Erythroblast (primary cell): ENCODE measurements at regions not wholly inside any gene's neighbourhood (a gene's known extent, or its start where the extent isn't known, plus 50 kb on each side); places are given as distances from the start of the nearest gene placed in this dataset.
A peak's percentile ranks its signal among the peaks of the same experiment; 100 is the strongest.

Source experiments
- DNase-seq, 2 experiments: peaks; one replicate each; lab custom pipeline; 2025; lab: John Stamatoyannopoulos, UW
- GATA1 ChIP-seq: IDR thresholded peaks from 2 replicates; pipeline ENCODE4 v1.6.1; 2011; ENCODE audit warnings: low read depth, mild to moderate bottlenecking, control low read depth, low read length, moderate library complexity
- POLR2A ChIP-seq: IDR thresholded peaks from 2 replicates; pipeline ENCODE4 v1.6.1; 2011; ENCODE audit warnings: mild to moderate bottlenecking, low read length

DNA sequence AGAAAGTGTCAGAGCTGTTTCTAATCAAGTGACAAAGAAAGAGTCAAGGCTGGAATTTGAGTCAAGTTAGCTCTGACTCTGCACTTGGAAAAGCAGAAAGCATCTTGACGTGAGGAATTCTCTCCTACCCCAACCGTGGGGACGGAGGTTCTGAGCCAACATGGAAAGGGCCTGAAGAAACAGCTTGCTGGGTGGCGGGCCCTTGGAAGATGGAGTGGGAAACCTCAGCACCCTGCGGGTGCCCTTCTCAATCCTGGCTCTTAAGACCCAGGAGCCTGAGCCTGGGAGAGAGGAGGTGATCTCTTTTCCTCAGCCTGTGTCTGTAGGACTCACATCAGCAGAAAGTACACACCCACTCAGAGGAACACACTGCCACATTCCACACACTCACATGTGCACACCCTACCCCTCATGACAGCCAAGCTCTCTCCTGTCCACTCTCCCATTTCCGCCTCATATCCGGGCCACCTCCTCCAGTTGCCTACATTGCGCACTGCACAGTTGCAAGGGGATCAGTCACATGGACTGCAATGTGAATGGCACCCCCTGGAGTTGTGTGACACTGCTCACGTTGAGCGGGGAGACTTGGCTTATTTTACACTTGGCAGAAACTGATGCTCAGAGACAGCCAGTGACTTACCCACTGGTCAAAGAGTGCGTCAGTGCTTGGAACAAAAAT is 101.5 kb upstream of the SLC6A6 start:
- DNase-seq, result no peak
- TF ChIP-seq POLR2A (no peak), GATA1 (no peak)

DNA sequence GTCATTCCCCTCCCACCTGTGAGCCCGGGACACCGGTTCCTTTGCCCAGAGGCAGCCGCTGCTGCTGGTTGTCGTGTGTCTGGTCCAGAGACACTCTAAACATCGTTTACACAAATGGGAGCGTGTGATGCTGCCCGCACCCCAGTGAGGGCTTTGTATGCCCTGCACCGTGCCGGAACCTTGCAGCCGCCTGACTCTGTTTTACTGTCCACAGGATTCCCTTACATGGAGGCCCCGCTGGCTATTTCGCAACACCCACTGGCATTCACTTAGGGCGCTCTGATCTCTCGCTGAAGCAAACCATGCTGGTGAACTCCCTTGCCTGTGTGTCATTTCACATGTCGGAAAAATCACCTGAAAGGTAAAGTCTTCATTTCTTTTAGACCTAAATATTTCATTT is 100.8 kb upstream of the SLC6A6 start:
- TF ChIP-seq POLR2A, result no peak
- TF ChIP-seq GATA1, result no peak
- no peak for DNase-seq

DNA sequence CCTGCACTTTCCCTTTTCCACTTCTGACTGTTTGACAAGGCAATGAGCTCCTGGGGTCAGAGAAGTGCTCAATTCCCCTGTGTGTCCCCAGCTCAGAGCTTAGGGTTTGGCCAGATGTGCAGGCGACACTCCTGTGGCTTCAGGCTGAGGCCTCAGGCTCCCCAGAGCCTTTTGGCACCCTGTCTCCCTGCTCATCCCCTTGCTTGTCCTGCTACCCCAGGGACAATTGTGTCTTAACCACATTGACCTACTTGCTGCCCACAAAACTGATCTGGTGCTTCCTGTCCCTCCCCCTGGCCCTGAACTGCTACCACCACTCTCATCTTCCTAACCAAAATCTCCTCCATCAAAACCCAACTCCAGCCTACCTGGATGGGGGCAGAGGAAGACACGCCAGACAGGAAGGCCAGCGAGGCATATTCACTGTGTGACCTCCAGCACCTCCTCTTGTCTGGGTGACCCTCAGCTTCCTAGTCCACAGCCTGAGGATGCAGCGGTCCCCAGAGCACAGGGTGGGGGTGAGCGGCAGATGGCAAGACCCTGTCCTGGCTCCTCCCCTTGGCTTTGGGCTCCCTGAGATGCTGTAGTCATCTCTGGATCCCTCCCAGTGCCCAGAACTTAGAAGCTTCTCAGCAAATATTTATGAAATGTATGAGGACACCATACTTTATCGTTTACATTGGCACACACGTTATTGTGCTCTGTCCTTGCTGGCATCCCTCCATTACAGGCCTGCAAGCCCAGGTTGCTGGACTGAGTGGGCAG is 98.9 kb upstream of the SLC6A6 start:
- no peak for DNase-seq
- no peak for TF ChIP-seq POLR2A
- TF ChIP-seq GATA1, result no peak

DNA sequence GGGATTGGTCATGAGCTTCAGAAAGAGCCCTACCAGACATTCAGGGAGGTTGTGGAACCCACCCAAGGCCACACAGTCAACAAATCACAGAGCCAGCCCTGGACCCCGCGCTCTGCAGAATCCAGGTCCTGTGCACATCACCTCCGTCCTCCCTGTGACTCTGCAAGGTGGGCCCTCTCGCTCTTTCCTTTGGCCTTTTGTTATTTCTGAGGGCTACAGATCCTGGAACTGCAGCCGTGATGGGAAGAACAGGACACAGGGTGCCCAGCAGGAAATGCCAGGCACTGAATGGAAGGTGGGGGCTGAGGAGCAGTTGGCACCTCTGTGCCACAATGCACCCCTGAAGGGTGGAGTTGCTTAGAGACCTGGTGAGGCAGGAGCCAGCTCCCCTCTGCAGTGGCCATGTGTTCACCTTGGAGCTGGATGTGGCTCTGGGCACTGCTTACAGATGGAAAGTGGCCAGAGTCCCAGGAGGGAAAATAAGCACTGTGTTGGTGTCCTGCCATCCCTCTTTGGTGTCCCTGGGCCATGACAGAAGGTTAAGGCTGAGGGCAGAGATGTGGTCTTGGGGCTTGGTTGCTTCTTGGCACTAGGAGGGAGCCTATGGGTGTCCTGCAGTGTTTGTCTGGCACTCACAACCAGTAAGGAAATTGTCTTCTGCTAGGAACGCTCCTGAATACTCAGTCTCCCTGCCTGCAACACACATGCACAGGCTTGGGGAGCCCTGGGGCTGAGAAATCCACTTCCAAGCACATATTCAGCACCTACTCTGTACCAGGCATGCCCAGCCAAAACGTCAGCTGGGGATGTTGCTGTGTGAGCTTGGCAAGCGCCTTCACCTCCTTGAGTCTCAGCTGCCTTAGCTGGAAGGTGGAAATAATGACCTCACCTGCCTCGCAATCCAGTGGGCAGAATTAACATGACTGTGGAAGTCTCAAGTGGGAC is 98.0 kb upstream of the SLC6A6 start:
- TF ChIP-seq GATA1 (no peak), POLR2A (no peak)
- DNase-seq, result no peak

DNA sequence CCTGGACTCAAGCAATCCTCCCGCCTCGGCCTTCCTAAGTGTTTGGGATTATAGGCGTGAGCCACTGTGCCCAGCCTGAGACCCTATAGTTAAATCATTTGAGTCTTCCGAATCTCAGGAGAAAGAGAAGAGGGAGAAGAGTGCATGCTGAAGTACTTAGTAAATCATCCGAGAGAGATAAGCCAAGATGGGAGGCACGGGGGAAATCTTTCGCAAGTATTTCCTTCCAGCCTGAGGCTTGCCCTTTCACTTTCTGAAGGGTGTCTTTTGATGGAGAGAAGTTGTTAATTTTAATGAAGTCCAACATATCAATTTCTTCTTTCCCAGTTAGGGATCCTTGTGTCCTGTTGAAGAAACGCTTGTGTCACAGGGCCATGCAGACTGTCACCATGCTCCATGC is 97.1 kb upstream of the SLC6A6 start:
- TF ChIP-seq GATA1, result no peak
- no peak for TF ChIP-seq POLR2A
- no peak for DNase-seq

DNA sequence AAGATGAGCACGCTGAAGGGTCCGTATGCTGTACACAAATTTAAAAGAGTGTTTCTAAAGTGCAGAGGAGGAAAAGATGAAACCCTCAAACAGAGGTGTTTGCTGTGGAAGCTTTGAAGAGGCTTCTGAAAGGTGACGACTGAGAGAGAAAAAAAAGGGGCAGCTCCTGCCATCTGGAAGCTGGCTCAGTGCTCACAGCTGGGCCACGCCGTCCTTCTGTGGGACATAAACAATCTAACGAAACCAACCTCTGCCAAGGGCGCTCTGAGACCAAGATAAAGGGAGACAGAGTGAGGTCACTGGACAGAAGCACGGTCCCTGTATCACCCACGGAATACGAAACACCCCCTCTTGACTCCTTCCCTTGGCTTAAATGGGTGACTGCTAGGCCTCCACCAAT is 96.3 kb upstream of the SLC6A6 start:
- DNase-seq, result no peak
- no peak for TF ChIP-seq GATA1
- no peak for TF ChIP-seq POLR2A

DNA sequence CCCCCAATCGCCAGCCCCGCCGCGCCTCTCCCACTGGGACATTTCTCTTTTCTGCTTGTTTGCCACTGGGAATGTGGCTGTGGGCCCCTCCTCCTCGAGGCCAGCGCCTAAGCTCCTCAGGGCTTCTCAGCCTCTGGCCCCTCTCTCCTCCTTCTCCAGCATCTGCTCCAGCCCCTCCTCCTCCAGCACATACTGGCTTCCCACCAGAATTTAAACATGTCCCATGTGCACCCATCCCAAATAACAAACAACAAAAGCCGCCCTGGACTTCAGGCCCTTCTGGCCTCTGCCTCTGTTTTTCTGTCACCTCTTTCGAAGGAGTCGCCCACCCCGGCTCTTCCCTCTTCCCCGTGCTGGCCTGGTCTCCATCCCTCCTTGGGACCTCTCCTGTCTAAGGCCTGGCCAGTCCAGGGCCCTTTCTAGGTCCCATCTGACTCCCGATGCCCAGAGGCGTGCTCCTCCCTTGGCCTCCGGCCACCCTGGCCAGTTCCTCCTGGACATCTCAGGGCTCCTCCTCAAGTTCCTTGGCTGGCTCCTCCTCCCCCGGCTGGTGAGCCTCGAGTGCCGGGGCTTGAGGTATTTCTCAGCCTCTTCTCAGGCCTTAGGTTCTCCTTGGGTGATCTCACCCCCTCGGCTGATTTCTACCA is 94.6 kb upstream of the SLC6A6 start:
- no peak for DNase-seq
- no peak for TF ChIP-seq GATA1
- TF ChIP-seq POLR2A, result no peak

DNA sequence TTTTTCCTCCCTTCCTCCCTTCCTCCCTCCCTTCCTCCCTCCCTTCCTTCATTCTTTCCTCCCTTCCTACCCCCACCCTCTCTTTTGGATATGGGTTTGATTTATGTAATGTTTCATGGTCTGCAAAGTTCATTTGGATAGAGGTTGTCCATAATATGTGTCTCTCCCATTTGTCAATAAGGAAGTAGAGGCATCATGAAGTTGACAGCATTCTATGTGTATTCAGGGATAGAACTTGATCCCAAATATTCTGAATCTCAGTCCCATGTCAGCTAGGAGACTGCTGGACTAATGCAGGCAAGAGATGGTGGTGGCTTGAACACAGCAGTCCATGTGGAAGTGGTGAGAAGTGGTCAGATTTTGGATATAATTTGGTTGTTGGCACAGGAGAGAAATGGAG is 90.7 kb upstream of the SLC6A6 start:
- no peak for DNase-seq
- TF ChIP-seq POLR2A, result no peak
- TF ChIP-seq GATA1, result no peak

DNA sequence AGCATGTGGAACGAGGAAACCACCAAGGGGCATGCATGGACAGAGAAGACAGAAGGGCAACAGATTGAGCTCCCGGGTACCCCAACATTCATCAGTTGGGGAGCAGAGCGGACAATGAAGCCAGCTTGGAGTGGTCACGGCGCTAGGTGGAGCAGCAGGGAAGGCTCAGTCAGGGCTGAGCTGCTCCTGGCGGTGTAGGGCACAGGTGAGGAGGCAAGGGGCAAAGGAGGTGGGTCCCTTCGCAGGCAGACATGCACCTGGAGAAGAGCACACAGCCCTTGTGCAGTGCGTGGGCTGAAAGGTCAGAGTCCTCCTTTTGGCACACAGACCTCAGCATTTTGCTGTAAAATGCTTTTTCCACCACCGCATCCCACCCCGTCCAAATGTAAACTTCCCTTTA is 90.0 kb upstream of the SLC6A6 start:
- DNase-seq, result no peak
- TF ChIP-seq POLR2A, result no peak
- no peak for TF ChIP-seq GATA1

DNA sequence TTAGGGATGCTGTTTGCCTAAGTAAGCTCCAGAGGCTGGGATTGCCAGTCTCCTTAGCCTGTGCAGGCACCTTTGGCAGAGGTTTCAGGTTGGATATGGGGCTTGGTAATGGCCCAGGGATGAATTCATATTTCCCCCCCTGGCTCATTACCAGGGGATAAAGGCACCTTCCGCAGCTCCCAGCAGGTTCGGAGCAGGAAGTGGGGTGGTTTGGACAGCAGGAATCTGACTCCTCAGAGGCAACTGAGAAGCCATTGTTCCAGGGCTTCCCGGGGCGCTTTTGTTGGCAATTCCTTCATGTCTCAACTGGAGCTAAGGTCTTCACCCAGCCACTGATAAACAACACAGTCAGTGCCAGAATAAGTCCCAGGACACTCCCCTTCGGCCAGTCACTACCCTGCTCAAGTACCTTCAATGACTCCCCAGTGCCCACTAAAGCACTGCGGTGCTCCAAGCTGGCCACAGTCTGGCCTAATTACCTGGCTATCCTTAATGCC is 85.3 kb upstream of the SLC6A6 start:
- no peak for DNase-seq
- TF ChIP-seq POLR2A (no peak), GATA1 (no peak)

DNA sequence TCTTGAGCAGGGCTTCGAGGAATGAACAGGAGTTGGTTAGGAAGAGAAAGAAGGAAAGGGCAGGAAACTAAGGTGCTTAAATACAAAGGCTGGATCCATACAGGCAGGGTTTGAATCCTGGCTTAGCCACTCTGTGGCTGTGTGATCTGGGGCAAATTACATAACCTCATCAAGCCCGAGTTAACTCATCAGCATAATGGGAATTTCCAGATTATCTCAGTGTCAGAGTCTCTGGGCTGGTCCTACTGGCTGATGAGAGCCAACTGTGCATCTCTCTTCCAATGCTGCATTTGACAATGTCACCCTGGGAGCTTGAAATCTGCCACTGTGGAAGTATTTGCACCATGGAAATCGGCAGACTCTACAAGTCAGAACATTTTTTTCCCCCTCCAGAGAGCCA is 83.8 kb upstream of the SLC6A6 start:
- no peak for DNase-seq
- TF ChIP-seq GATA1 (no peak), POLR2A (no peak)

DNA sequence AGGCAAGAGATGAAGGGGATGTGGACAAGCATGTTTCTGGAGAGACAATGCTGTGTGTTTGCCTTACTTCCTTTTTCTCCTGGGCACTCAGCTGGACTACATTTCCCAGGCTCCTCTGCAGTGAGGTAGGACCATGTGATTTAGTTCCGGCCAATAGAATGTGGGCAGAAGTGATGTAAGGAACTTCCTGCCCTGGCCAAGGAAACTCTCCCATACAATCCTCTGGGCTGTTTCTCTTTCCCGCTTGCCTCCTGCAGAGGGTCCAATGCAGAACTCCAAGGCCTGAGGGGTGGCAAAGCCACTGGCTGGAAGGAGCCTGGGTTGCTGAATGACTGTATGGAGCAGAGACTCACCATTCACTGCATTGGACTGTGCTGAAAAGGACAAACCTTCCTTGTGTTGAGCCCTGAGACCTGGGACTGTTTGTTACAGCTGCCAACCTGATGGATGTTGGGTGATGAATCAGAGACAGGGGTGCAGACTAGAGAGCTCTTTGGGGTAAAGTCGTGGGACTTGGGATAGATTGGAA is 82.7 kb upstream of the SLC6A6 start:
- TF ChIP-seq POLR2A (no peak), GATA1 (no peak)
- DNase-seq, result peak in 1 of 2 experiments; percentile 28

DNA sequence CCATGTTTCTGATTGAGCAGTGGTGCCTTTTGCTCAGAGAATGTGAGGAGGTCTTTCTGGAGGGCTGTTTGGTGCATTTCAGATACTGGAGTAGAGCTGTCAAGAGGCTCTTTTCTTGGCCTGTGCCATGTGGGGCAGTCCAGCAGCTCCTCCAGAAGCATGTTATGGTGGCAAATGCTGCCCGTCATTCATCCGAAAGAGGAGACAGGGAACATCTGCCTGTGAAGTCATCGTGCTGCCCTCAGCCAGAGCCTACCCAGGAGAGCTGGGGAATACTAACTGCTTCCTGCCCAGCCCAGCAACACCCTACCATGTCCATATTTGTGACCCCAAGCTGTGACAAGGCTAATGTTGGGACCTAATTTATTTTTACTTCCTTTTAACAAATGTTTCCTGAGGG is 82.2 kb upstream of the SLC6A6 start:
- TF ChIP-seq POLR2A (no peak), GATA1 (no peak)
- no peak for DNase-seq

DNA sequence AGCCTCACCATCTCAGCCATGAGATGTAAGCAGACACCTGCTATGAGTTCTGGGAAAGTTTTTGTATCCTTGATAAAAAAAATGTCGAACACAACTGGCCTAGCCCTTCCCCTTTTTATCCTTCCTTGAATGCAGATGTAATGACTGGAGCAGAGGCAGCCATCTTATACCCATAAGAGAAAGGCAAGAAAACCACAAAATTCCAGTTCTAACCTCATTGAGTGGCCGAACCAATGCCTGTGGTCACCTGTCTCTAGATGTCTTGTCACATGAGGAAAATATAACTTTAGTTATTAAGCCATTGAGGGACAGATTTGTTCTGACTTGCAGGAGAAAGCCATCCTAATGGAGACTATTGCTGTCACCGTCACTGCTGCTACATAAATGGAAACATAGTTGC is 80.4 kb upstream of the SLC6A6 start:
- DNase-seq, result no peak
- no peak for TF ChIP-seq GATA1
- TF ChIP-seq POLR2A, result no peak
